ENCODE measurements at regions not wholly inside any gene's neighbourhood (a gene's known extent, or its start where the extent isn't known, plus 50 kb on each side); places are given as distances from the start of the nearest gene placed in this dataset.
"Not testable (repeated sequence)": the region's sequence is repeated elsewhere in the genome, so short reads cannot be mapped to it uniquely, and the experiment has no call there.

DNA sequence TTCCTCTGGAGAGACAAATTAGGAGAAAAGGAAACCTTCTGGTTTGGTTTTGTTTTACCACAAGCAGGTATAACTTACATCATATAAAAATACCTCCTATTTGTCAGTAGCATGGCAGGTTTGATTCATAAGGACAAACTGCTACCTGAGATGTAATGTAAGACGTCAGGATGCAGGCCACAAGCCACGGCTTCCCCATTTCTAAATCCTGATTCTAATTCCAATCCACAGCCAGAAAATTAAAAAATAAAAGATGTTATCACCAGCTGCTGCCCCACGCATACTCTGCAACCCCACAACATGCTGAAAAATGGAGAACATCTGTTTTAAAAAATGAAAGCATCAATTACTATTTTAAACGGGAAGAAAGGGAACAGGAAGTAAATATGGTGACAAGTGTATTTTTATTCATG is 197.6 kb downstream of the BCL11A start:
- no peak for DNase-seq

DNA sequence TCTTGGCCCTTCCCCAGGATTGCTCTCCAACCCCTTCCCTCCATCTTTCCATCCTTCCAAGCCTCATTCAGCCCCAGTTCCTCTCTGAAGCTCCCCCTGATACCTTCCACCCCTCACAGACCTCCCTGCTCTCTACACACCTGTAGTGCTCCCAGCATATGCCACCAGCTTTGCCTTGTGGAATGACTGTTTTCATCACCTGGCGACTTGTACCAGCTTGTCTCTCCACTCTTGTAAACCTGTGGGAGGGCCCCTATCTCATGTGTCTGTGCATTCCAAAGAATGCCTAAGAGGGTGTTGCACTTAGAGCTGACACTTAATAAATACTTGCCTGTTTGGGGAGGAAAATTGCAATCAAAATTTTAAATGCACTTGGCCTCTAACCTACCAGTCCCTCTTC is 198.7 kb downstream of the BCL11A start:
- no peak for DNase-seq

DNA sequence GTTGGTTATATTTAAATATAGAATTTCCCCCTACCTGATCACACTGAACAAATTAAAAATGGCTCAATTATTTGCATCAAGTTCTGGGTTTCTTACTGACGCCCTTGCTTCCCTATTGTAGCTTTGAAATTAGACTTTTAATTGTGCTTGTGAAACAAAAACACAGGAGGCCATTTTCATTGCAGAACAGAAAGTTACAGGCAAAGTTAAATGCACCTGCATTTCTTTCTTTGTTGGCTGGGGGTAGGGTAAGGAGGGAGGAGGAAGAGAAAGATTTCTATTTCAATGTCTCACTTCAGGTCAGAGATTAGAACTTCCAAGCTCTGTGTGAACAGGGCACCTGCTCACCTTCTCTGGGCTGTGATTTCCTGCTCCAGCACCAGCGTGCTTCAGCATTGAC is 199.6 kb downstream of the BCL11A start:
- DNase-seq = no peak

DNA sequence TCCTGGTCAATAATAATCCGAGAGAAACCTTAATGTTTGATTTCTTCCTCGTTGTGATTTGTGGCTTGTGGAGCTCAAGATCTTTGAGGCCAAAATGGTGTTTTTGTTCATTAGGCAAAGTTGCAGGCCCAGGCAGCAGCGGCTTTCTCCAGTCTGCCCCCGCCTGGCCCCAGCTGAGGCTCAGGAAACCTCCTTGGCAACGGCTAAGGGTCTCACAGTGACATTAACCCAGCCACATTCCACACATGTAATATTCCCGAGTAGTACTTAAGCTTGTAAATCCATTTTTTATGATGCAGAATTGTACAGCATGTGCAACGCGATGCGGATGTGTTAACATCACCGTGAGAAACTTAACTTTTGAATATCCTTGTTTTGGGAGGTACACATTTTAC is 200.1 kb downstream of the BCL11A start:
- DNase-seq = no peak

DNA sequence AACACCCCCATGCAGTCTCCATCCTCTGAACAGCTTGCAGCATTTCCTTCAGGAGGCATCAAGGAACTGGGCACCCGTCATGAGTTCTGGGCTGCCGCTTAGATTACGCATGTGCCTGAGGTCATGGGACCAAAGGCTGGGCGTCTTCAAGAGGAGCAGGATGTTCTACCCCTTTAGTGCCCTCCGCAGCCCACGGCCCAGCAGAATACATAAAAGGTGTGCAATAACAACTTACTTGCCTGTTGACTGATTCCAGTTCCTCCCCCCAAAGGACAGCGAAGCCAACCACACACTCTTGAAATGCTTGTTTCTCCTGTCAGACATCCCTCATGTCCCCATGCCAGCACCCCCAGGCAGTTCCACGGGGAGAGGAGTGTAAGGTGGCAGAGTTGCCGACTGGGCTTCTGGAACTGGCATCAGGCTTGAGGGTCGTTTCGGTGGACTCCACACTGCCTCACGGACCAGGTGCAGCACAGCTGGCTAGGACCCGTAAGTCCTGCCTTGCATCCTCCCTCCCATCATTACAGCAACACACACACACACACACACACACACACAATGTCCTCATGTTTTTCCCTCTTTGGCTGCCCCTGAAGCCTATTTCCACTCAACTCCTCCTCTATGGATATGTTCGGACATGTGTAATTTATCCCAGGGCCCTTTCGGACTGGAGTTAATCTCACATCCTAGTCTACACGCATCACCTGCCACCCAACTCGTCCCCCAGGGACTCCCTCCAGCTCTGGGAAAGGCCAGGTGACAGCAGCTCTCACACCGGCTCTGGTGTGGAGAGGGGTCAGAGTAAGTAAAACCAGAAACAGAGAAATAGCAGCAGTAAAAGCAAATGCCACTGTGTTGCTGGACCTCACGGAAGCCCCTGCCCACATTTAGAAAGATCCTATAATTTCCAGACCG is 200.7 kb downstream of the BCL11A start:
- no peak for DNase-seq

DNA sequence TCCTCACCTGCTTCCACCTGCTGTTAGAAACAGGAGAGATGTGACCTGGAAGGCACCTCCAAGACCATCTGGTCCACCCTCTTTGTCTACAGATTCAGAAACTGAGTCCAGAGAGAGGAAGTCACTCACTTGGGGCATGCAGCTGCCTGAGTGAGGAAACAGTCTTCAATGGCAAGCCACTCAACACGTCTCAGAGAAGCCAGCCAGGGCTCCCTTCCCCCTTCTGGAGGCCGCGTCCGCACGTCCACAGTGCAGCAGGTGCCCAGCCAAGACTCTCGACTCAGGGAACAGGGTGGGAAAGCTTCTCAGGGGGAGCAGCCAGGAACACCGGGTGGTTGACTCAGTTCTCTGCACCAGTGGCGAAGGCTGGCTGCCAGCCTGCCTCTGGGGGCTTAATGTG is 201.7 kb downstream of the BCL11A start:
- no peak for DNase-seq

DNA sequence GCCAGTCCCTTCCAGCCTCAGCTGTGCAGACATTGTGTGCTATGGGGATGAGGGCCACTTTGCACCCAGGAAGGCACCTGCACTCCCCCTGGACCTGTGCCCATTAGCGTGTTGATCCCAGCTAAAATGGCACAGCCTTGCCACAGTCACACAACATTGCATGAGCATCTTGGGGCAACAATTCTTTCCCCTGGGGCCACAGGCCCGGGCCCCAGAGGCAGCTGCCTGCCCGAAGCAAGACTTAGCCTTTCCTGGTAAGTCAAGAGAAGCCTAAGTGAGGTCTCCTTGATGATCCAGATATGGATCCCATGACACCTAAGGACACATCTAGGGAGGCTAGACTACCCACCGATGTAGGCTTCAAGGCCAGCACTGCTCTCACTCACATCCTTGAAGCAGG is 202.1 kb downstream of the BCL11A start:
- no peak for DNase-seq

DNA sequence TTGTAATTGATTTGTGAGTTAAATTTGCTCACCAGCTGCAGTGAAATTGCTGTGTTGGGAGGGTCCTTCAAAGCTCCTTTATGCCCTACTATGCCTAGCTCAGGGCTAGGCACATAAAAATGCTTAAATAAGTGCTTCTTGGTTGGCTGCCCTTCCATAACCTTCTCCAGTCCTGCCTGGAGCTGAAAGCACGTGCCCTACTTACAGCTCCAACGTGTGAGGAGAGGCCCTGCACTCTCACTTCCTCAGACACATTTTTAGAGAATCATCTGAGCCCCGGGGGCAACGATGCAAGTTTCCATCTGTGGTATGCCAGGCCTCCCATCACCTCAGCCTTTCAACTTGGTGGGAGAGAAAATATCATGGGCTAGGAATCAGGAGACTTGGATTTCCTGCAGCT is 202.7 kb downstream of the BCL11A start:
- DNase-seq = no peak

DNA sequence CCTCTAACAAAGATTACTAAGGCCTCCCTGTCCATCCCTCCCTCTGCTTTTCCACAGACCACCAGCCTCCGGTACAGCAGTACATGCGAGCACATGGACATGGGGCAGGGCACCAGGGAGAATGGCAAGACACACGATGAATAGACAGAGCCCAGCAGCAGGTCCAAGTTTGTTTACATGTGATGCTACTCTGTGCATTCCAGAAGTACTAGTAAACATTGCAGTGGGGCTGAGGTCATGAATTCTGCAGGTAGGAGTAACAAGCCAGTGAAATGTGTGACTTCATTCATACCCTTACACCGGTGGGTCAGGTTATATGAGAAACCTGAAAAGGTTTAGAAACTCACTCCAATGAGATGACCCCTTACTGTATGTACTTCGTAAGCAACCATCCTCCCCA is 205.7 kb downstream of the BCL11A start:
- DNase-seq = no peak

DNA sequence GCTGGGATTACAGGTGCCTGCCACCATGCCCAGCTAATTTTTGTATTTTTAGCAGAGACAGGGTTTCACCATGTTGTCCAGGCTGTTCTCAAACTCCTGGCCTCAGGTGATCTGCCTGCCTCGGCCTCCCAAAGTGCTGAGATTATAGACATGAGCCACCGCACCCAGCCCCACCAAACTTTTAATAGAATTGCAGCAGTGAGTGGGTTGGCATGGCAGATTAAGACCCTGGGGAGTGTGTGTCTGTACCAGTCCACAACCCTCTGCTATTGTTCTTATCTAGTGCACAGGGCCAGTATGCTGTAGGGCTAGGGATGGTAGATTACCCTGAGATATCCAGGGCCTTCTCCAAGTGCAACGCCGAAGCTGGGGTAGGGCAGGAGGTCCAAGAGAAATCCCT is 211.0 kb downstream of the BCL11A start:
- DNase-seq = not testable (repeated sequence)

DNA sequence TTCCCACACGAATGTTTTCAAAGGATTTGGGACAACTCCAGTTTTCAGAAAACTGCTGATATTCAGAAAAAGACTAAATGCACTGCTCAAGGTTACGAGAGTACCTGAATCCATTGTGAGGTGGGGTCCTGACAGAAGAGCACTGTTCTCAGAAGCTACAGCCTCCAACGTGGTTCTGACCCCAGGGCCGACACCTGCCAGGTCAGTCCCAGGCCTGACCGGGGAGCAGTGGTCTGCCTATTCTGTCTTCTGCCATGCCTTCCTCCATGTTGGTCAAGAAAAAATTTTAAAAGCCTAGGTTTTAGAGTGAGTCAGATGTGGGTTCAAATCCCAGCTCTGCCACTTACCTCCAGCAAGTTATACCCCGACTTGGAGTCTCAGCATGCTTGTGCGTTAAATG is 212.3 kb downstream of the BCL11A start:
- DNase-seq = no peak

DNA sequence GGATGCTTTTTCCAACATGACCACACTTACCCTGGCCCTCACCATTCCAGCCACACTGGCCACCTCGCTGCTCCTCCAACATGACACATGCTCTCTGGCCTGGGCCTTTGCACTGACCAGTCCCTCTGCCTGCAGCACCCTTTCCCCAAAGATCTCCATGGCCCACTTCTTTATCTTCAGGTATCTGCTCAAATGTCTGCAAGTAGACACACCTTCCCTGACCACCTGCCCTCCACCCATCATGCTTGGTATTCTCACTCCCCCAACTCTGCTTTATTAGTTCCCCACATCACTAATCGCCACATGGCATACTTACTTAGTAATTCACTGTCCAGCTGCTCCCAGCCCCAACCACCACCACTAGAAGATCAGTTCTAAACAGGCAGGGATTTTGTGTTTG is 214.2 kb downstream of the BCL11A start:
- DNase-seq = no peak

DNA sequence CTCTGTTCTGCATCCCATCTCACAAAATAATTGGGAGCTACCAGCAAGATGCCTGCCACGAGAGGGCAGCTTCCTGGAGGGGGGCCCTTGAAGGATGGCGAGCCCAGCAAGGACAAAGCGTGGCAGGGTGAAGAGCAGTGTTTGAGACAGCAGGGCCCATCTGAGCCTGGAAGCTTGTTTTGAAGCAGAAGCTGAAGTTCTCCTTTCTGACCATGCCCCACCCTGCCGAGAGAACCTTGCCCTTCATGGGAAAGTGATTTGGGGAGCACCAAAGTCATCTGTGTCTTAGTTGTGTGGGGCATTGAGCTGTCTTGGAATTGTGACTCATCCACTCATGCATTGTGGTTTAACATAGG is 216.3 kb downstream of the BCL11A start:
- DNase-seq = no peak

DNA sequence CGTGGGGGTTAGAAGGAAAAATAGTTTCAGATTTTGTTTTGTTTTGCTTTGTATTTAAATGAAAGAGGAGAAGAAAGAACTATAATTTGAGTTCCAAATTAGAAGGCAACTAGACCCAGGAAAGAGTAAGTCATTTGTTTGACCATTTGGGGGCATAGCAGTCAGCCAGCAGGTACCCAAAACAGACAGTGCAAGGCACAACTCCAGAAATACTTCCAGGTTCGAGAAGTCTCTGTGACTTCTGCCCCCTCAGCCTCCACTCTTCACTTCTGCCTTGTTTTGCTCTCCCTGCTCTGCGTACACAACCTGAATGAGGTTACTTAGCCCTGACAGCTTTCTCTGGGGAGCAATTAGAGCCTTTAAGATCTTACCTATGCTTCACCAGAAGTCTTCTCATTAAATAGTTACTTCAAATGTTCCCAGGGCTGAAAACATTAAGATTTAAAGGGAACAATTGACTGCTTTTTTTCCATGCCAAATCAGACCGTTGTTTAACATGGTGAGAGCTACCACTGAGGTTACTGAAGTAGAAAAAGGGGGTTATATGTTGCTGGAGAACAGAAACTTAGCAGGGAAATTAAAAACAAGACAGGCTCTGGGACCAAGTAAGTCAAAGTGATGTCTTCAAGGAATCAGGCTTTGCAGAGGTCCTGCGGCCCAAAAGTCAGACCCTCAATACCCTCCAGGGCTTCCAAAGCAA is 216.9 kb downstream of the BCL11A start:
- DNase-seq = no peak

DNA sequence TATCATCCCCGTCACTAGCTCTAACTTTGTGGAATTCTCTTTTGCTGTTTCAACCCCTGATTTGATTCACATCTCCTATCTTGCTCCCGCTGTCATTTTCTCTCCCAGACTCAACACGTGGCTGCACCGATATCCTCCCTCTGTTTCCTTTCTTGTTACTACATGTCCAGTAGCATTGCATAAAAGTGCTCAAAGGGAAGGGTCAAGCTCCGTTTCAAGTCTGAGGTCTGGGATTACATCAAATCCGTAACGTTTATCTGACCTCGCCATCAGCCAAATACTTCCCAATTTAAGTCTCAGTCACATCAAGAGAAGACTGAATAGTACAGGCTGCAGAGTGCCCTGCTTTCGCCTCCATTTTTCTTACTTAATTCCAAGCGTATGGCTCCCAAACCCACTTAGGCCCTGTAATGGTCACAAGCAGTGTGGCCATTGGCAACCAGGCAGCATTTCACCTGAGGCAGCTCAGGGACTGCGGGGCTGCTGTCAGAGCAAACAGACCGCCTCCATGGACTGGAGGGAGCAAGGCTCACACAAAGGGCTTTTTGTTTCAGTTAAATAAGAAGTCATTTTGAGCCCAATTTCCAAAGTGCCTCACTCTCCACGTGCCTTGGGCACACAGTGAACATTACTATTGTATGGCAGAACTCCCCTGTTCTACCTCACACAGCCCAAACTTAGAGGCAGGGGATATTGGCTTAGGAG is 217.8 kb downstream of the BCL11A start:
- DNase-seq = peak; percentile 86

DNA sequence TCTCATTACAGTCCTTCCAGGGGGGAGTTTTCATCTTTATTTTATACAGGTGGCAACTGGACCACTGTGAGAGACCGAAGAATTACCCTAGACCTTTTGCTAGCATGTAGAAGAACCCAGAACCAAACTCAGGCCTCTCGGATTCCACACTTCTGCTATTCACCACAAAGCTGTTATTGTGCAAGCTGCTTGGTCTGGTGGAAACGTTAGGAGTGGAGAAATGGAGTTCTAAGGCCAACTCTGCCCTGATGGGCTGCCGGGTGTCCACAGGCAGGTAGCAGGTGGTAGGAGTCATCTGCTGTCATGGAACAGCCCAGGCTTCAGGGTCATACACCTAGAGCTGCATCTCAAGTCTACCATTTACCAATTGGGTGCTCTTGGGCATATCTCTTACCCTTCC is 218.8 kb downstream of the BCL11A start:
- peak; percentile 64 for DNase-seq

DNA sequence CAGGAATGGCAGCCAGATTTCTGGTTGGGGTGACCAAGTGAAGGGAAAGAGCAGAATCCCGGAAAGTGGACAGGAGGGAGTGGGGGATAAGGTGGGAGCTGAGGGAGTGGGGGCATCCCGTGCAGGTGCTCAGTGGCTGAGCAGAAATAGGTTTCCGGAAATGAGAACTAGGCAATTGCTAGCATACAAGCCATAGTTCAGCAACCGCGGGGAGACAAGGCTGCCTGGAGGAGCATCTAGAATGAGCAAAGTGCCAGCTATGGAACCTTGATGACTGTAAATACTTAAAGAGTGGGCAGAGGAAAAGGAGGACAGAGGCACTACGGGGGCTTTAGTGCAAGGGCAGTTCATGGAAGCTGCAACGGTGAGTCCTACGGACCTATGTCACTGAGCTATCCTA is 220.2 kb downstream of the BCL11A start:
- DNase-seq = no peak

DNA sequence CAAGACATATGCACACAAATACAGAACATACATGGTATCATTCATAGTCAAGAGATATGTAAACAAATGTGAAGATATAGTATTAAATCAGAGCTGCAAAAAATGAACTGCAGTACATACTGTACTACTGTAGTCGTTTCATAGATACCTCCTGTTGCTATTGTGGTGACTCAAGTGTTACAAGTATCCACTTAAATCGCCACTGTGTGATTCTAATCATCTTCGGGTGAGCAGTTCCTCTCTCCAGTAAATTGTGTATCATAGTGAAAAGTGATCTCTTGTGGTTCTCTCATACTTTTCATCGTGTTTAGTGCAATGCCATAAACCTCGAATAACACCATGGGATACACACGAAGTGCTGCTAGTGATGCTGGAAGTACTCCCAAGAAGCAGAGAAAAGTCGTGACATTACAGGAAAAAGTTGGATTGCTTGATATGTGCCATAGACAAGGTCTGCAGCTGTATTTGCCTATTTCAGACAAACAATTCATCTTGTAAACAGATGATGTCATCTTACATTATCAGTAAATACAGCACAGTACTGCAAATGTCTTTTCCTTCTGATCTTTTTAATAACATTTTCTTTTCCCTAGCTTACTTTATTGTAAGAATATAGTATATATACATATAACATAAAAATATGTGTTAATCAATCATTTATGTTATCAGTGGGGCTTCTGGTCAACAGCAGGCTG is 222.2 kb downstream of the BCL11A start:
- DNase-seq = no peak

DNA sequence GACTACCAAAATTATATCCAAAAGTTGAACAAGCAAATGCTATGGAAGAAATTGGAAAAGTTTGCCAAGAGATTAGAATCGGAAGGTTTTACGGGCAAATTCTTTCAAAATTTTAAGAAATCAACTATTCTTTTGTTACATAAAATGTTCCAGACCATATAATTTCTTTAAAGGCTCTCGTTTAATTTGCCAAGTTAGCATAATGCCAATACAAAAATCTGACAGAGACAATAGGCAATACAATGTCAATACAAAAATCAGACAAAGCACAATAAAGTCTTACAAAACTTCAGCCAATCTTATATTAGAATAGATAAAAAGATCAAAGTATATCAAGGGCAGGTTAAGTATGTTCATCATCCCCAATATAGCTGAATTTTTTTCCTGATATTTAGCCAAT is 224.2 kb downstream of the BCL11A start:
- no peak for DNase-seq

DNA sequence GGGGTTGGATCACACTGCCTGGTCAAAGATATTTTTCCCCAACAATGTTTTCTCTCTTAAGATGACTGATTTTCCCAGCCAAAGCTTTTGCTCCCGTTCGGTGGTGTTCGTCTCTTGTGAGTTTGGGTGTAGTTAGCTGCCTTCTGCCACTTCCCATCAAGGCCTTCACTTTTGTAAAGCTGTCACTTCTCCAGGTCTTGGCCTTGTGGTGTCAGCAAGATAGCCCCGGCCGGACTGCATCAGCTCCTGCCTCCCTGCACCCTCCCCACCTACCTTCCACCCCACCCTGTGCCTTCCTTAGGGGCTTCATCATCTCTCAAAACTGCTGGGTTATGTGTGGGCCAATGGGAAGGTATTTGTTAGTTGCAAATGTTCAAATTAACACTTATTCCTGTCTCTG is 228.9 kb downstream of the BCL11A start:
- no peak for DNase-seq

DNA sequence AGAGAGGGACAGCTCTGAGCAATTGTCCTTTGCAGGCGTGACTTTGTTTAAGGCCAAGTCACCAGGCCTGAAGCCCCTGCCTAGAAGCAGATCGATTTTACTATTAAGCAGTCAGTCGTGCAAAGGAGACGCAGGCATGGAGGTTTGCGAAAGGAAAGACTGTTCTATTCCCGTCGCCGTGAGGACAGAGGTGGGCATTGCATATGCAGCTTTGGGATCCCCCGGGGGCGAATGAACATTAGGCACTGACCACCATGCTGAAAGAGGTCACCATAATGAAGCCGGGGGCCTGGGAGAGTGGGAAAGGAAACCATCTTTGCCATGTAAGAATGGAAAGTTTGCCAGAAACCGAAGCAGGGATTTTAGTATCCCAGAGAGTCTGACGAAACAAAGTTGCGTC is 231.6 kb downstream of the BCL11A start:
- DNase-seq = no peak

DNA sequence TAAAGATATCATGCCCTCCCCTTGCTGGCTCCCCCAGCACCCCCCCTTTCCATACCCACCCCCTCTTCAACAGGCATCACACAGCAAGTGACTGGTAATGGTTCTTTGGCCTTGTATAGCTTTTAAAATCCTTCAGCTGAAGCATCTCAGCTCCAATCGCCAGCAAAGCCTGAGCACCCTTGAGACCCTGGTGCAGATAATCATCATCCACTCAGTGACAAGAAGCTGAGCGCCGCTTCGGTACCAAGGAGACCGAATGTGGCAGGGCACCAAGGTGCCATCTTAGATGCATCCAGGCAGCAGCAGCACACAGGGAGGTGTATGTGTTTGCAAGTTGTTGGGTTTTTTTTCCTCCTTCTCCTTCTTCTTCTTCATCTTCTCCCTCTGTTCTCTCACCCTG is 232.7 kb downstream of the BCL11A start:
- DNase-seq = no peak

DNA sequence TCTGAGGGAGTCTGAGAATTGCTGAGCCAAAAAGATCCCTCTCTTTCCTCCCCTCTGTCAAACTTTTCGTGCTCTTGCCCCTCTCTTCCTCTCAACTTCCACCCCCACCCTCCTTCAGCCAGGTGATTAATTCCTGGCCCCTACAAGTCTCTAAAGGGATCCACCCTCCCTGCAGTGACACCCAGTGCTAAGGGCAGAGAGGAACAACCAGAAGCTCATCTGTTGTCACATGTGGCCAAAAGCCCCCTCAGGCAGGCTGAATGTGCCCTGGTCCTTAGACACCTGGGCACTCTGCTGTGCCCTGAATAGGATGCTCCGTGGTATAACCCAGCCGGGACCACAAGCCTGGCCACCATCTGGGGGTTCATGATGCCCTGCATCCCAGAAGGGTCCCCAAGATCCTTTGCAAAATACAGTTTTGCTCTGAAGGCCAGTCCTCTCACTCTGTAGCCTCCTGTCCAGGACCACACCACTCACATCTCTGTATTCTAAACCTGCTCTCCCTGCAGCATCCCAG is 234.4 kb downstream of the BCL11A start:
- DNase-seq = no peak
